Activated T-helper 17 cell treated with anti-CD3 and anti-CD28 coated beads, Interleukin-2, amount 50 U/mL, for 72 hours (primary cell): ENCODE measurements at regions not wholly inside any gene's neighbourhood (a gene's known extent, or its start where the extent isn't known, plus 50 kb on each side); places are given as distances from the start of the nearest gene placed in this dataset.
"Not testable (repeated sequence)": the region's sequence is repeated elsewhere in the genome, so short reads cannot be mapped to it uniquely, and the experiment has no call there.

Source experiments
- ATAC-seq: fragments of 150-1000 bp; cut with Tn5 transposase; replicated peaks from 2 replicates; pipeline ENCODE4 v1.10.0; 2021; ENCODE audit warnings: mild to moderate bottlenecking, moderate library complexity
- H3K27ac Mint-ChIP-seq: one replicate; pipeline ENCODE4 v1.8.0; 2022; ENCODE audit warnings: mixed read lengths
- H3K27me3 Mint-ChIP-seq: one replicate; pipeline ENCODE4 v1.8.0; 2022; ENCODE audit warnings: mixed read lengths
- H3K36me3 Mint-ChIP-seq: one replicate; pipeline ENCODE4 v1.8.0; 2022; ENCODE audit warnings: low read depth, mild to moderate bottlenecking, mixed read lengths
- H3K4me1 Mint-ChIP-seq: one replicate; pipeline ENCODE4 v1.8.0; 2022; ENCODE audit warnings: mixed read lengths
- H3K4me3 Mint-ChIP-seq: one replicate; pipeline ENCODE4 v1.8.0; 2022; ENCODE audit warnings: mild to moderate bottlenecking, mixed read lengths
- H3K9me3 Mint-ChIP-seq: one replicate; pipeline ENCODE4 v1.8.0; 2022; ENCODE audit warnings: mixed read lengths

DNA sequence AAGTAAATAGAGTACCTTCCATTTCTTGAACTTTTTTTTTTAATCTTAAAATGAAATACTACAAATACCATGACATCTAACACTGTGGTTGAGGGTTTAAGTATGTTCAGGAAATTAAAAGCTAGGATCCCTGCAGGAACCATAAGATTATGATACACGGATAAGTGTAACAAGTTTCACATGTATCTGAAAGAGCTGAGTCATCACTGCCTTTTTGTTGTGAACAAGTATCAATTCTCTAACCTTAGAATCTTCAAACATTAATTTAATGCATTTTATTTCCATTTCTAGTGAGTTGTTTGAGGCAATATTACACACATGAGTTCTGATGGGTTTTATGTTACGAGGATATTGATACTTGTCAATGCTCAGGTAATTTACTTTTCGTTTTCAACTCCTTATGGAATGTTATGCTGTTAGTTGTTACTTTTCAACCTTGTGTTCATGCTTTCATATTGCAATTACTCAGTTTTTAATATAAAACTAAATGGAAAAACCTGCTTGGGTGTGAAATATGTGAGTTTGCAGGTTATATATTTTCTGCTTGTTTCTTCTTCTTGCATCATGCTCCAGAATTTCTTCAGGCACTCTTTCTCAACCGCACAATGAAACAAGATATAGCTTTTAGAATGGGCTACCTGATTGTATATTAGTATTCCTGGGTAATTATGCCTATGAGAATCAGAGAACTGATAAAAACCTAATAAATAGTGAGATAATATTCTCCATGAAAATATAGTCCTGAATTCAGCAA is 361.3 kb upstream of the MTNR1B start:
- Mint-ChIP-seq H3K4me3 (no peak overlapping the region), H3K36me3 (no peaks in the 10 kb centered on the region), H3K27ac (no peak overlapping the region), H3K27me3 (no peaks in the 10 kb centered on the region), H3K4me1 (no peaks in the 10 kb centered on the region), H3K9me3 (no peaks in the 10 kb centered on the region)
- ATAC-seq: no peak

DNA sequence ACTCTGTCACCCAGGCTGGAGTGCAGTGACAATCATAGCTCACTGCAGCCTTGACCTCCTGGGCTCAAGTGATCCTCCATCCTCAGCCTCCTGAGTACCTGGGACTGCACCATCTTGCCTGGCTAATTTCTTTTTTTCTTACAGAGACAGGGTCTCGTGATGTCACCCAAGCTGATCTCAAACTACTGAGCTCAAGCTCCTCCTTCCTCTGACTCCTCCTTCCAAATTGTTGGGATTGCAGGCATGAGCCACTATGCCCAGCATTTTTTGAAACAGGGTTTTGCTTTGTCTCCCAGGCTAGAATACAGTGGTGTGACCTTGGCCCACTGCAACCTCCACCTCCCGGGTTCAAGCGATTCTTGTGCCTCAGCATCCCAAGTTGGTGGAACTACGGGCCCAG is 358.3 kb upstream of the MTNR1B start:
- ATAC-seq: no peak
- H3K36me3 Mint-ChIP-seq: no peaks in the 10 kb centered on the region
- no peak overlapping the region for H3K4me3 Mint-ChIP-seq
- H3K27me3 Mint-ChIP-seq: peaks cover 3% of the 10 kb centered on the region
- H3K4me1 Mint-ChIP-seq: no peaks in the 10 kb centered on the region
- no peaks in the 10 kb centered on the region for H3K9me3 Mint-ChIP-seq
- H3K27ac Mint-ChIP-seq: no peak overlapping the region

DNA sequence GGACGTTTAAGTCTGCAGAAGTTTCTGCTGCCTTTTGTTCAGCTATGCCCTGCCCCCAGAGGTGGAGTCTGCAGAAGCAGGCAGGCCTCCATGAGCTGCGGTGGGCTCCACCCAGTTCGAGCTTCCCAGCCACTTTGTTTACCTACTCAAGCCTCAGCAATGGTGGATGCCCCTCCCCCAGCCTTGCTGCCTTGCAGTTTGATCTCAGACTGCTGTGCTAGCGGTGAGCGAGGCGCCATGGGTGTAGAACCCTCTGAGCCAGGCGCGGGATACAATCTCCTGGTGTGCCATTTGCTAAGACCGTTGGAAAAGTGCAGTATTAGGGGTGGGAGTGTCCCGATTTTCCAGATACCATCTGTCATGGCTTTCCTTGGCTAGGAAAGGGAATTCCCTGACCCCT is 351.4 kb upstream of the MTNR1B start:
- not testable (repeated sequence) for H3K4me3 Mint-ChIP-seq, ATAC-seq, H3K27me3 Mint-ChIP-seq, H3K4me1 Mint-ChIP-seq, H3K9me3 Mint-ChIP-seq, H3K36me3 Mint-ChIP-seq, H3K27ac Mint-ChIP-seq

DNA sequence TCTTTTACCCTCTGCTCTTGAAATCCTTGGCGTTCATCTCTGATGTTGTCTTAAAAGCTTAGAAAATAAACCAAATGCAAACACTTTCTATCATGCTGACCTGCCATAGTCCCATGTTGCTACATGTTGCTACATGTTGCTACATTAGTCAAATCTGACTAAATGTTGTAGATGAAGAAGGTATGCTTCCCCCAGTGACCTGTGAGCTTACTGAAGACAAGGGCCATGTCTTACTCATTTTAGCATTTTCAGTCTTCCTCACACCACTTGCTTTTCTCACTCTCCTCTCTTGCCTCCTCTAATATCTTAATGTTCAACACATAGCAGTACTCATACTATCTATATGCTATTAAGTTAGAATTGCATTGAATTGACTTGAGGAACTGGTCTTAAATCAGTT is 346.4 kb upstream of the MTNR1B start:
- ATAC-seq: no peak
- H3K36me3 Mint-ChIP-seq: no peaks in the 10 kb centered on the region
- H3K4me3 Mint-ChIP-seq: no peak overlapping the region
- H3K27me3 Mint-ChIP-seq: peaks cover 6% of the 10 kb centered on the region
- no peaks in the 10 kb centered on the region for H3K4me1 Mint-ChIP-seq
- H3K27ac Mint-ChIP-seq: no peak overlapping the region
- peaks cover 3% of the 10 kb centered on the region for H3K9me3 Mint-ChIP-seq

DNA sequence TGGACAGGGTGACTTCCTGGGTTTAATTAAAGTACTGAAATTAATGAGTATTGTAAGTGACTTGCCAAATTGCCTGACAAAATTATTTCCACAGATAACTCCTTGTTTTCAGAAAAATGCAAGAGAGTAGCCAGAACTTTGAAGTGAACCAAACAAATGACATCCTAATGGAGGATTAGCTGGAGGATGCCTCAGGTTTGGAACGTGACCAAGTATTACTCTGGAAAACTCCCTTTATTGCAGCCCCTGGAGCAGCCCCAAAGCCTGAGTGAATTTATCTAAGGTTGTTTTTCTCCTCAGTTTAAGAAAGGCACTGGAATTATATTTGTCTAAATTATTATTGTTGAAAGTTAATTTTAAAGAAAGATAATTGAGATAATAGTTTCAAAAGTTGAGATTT is 343.6 kb upstream of the MTNR1B start:
- no peak overlapping the region for H3K4me3 Mint-ChIP-seq
- ATAC-seq: no peak
- no peaks in the 10 kb centered on the region for H3K4me1 Mint-ChIP-seq
- H3K36me3 Mint-ChIP-seq: no peaks in the 10 kb centered on the region
- no peak overlapping the region for H3K27ac Mint-ChIP-seq
- H3K27me3 Mint-ChIP-seq: peaks cover 6% of the 10 kb centered on the region
- peaks cover 3% of the 10 kb centered on the region for H3K9me3 Mint-ChIP-seq

DNA sequence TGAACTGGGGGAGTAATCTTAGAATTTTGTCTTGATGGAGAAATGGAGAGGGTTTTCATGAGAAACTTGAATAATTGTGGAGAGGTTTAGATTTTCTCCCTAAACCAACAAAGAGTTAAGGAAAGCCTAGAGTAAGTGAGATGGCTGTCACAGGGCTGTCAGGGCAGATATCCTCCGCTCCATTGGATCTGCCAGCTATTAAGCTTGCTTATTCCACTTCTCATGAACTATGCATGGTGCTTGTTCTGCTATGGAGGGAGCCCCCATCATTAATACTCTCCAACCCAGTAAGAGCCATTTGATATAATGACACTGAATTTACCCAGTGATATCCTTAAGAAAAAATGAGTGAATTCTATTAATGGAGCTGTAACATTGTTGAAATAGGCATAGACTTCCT is 342.8 kb upstream of the MTNR1B start:
- Mint-ChIP-seq H3K36me3 (no peaks in the 10 kb centered on the region), H3K9me3 (peaks cover 3% of the 10 kb centered on the region), H3K4me3 (no peak overlapping the region), H3K27ac (no peak overlapping the region), H3K27me3 (peaks cover 6% of the 10 kb centered on the region), H3K4me1 (no peaks in the 10 kb centered on the region)
- no peak for ATAC-seq

DNA sequence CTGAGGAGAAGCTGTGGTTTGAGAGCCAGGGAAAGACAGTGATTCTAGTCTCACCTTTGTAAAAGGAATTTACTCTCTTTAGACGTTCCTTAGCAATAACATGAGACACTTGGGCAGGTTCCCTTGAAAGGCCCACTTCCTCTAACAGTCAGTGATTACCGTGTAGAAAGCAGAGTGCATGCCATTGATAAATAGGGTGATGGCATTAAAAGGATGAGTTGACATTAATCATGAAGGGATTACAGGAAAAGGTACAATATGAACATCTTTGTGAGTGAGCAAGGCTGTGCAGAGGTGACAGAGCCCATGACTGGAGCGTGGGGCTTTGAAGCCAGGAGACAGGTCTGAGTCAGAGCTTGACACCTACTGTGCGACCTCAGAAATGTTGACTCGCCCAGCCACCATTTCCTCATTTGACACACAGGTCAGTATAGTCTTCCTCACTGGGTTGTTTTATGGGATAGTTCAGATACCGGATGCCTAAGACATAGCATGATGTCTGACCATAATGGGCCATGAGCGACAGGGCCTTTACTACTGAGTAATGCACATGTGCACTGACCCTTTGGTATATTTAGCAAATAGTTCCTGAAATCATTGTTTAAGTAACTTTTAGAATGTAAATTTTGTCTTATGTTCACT is 341.7 kb upstream of the MTNR1B start:
- Mint-ChIP-seq H3K27ac (no peak overlapping the region), H3K4me1 (no peaks in the 10 kb centered on the region), H3K4me3 (no peak overlapping the region), H3K36me3 (no peaks in the 10 kb centered on the region), H3K9me3 (peaks cover 3% of the 10 kb centered on the region), H3K27me3 (peaks cover 4% of the 10 kb centered on the region)
- ATAC-seq: no peak

DNA sequence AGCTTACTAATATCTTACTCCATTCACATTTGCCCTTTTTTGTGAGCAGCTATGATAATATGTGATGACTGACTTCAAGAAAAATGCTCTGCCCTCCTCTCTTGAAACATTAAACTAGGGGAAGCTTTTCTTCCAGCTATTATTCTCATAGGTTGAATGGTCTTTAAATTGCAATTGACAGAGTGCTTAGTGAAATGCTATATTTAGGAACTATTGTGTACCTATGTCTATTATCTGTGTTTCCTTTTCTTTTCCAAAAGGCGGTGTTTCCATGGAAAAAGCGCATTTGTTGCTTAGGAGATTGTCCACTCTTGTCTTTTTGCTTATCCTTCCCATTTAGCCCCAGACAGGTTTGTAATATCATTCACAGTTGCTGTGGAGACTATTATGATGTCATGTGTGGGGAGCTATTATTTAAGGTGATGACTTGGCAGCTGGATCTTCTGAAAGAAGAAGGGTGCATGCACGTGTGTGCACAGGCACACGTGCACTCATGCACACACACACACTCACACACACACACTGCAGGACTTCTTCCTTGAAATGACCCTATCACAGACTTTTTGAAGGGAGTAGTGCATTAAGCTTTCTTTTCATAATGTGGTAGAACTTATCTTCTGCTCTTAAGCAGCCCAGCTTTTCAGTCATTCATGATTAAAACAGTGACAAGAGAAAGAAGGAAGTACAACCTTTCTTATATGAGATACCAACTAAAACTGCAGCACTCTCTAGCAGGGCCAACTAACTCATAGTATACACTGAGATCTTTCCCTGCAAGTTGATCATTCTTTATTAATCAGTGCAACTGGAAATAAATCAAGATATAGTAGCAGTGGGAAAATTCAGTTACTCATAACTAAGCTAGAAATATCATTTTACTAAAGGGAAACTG is 340.8 kb upstream of the MTNR1B start:
- ATAC-seq: no peak
- Mint-ChIP-seq H3K9me3 (peaks cover 3% of the 10 kb centered on the region), H3K27ac (no peak overlapping the region), H3K4me3 (no peak overlapping the region), H3K36me3 (no peaks in the 10 kb centered on the region), H3K27me3 (no peaks in the 10 kb centered on the region), H3K4me1 (no peaks in the 10 kb centered on the region)

DNA sequence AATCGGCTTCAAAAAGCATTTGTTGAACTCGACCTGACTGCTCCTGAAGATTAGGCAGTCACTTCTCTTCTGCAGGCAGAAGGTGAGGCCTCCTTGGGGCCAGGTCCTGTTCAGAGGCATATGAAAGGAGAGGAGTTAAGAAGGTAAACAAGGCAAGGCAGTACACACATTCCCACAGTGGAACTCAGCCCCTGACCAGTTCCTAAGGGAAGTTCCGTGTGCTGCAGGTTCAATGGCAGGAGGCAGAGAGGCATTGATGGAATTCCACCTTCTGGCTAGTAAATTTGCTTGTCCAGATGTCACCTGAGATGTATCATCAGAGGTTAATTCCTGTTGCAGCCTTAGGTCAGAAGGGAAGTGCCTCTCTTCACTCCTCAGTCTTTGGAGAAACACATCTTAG is 337.0 kb upstream of the MTNR1B start:
- no peak for ATAC-seq
- H3K9me3 Mint-ChIP-seq: no peaks in the 10 kb centered on the region
- no peaks in the 10 kb centered on the region for H3K27me3 Mint-ChIP-seq
- H3K36me3 Mint-ChIP-seq: no peaks in the 10 kb centered on the region
- H3K4me3 Mint-ChIP-seq: no peak overlapping the region
- H3K4me1 Mint-ChIP-seq: no peaks in the 10 kb centered on the region
- H3K27ac Mint-ChIP-seq: no peak overlapping the region

DNA sequence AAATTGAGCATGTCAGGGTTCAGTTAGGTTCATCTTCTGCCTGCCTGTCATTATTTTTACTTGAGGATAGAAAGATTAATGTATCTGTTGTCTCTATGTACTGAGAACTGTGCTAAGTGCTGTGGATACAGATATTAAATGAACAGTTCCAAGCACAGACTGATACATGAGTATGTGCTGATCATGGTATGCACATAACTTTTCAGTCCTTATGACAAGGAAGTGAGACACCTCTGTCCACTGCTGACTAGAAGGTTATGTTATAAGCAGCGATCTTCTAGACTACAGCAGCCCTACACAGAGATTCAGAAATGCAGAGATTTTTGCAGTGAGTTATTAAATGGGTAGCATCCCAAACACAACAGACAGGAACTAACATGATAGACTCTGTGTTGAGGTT is 335.6 kb upstream of the MTNR1B start:
- no peaks in the 10 kb centered on the region for H3K36me3 Mint-ChIP-seq

DNA sequence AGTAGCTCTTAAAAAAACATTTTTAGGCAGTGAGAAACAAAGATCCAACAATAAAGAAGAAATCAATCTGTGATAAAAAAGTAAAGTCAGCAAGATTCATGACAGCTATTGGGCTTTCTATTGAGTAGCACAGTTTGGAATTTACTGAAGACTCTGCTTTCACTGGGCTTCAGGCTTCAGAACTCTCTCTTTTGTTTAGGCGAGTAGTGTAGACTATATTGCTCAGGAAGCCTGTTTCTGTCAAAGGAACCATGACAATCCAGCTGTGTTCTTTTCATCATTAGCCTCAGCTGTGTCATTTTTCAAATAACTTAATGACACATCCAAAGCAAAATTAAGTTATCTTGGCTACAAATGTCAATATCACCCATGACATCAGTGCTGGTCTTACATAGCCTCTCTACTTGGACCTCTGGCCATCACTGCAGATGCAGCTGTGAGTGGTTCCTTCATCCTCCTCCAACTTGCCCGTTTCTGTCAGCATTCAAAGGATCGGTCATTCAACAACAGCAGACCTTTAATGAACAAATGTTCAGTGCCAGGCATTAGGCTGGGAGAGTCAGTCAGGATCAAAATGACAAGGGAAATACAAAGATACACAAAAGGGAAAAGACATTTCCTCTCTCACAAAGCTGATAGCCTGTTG is 332.8 kb upstream of the MTNR1B start:
- H3K4me1 Mint-ChIP-seq: no peaks in the 10 kb centered on the region
- H3K27me3 Mint-ChIP-seq: peaks cover 4% of the 10 kb centered on the region
- no peak overlapping the region for H3K27ac Mint-ChIP-seq
- ATAC-seq: no peak
- H3K36me3 Mint-ChIP-seq: no peaks in the 10 kb centered on the region
- H3K9me3 Mint-ChIP-seq: peaks cover 4% of the 10 kb centered on the region
- no peak overlapping the region for H3K4me3 Mint-ChIP-seq

More for the DNA sequence above, 335.6 kb upstream of the MTNR1B start:
- ATAC-seq: no peak
- H3K9me3 Mint-ChIP-seq: no peaks in the 10 kb centered on the region
- no peaks in the 10 kb centered on the region for H3K27me3 Mint-ChIP-seq
- no peak overlapping the region for H3K4me3 Mint-ChIP-seq
- H3K4me1 Mint-ChIP-seq: no peaks in the 10 kb centered on the region
- no peak overlapping the region for H3K27ac Mint-ChIP-seq

DNA sequence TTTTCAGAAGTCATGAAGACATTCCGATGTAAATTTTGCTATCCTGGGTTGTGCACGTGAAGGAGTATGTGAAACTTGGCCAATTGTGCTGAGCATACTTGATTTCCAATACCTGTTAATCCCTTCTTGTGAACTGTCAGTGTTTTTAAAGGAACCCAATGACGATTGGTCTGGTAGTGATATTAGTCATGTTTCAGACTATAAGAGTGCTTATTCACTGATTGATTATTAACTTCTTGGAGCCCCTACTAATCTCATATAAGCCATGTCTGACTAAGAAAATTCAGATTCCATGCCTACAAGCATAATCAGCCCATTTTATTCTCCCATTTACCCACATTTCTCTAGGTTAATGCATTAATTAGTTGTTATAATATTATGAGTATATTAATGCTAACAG is 330.8 kb upstream of the MTNR1B start:
- Mint-ChIP-seq H3K9me3 (peaks cover 4% of the 10 kb centered on the region), H3K27me3 (peaks cover 4% of the 10 kb centered on the region), H3K4me3 (no peak overlapping the region), H3K4me1 (no peaks in the 10 kb centered on the region), H3K36me3 (no peaks in the 10 kb centered on the region), H3K27ac (no peak overlapping the region)
- ATAC-seq: no peak

DNA sequence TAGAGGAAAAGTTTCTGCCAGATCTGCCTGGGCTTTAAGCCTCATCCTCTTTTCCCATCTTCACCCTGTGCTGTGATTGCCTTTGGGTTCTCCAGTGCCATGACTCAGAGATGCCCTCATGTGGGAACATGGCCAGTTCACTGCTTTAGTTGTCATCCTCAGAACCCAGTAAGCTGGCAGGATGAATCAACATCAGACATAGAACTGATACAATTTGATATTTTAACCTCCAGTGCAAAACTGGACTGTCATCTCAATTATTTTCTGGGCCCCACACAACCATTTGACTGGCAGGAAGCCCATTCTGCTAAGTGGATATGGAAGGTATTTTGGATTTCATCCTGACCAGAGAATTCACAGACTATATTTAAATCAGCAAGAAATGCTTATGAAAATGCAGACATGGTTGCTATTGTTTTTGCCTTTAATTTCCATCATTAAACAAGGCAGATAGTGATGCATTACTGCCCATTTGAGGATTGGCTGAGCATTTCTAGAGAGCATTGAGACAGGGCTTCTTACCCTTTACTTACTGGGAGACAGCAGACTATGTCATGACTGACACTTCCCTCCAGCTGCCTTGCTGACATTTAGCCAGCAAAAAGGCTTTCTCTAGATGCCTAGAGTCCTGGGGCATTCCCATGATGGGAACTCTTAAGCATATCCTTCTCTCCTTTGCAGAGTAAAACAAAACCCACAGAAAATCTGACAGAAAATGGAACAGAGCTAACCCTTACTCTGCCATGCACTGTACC is 327.1 kb upstream of the MTNR1B start:
- Mint-ChIP-seq H3K27ac (no peak overlapping the region), H3K27me3 (peaks cover 4% of the 10 kb centered on the region), H3K4me1 (no peaks in the 10 kb centered on the region), H3K4me3 (no peak overlapping the region), H3K36me3 (no peaks in the 10 kb centered on the region), H3K9me3 (peaks cover 4% of the 10 kb centered on the region)
- no peak for ATAC-seq

DNA sequence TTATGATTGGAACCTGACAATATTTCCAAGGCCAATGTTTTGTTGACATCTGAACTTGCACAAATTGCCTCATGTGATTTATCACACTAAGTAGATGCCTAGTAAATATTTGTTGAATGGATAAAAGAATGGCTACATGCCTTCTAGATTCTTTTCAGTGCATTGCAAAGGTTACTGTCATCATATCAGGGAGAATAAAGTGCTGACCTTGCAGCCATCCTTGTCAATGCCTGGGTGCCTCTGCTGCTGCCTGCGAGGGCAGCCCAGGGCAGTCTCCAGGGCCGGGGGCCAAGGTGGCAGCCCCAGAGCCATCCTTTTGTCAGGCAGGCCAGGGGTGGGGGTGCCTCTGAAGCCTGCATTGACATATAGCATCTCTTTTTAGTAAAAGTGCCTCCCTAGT is 325.6 kb upstream of the MTNR1B start:
- no peak overlapping the region for H3K4me3 Mint-ChIP-seq
- peaks cover 4% of the 10 kb centered on the region for H3K9me3 Mint-ChIP-seq
- no peak for ATAC-seq
- peaks cover 4% of the 10 kb centered on the region for H3K27me3 Mint-ChIP-seq
- H3K27ac Mint-ChIP-seq: no peak overlapping the region
- no peaks in the 10 kb centered on the region for H3K36me3 Mint-ChIP-seq
- no peaks in the 10 kb centered on the region for H3K4me1 Mint-ChIP-seq
